GM19397 (cell line): ENCODE measurements at regions not wholly inside any gene's neighbourhood (a gene's known extent, or its start where the extent isn't known, plus 50 kb on each side); places are given as distances from the start of the nearest gene placed in this dataset.

Experiments
- ATAC-seq: cut with Tn5 transposase; IDR thresholded peaks from one replicate; pipeline ENCODE4 v1.9.1; 2021; ENCODE audit warnings: mild to moderate bottlenecking, moderate library complexity; ENCODE audit not compliant: unreplicated experiment

GRCh38 chr2:120968307-120969015 is 232.8 kb downstream of the GLI2 start:
- ATAC-seq = no peak

DNA sequence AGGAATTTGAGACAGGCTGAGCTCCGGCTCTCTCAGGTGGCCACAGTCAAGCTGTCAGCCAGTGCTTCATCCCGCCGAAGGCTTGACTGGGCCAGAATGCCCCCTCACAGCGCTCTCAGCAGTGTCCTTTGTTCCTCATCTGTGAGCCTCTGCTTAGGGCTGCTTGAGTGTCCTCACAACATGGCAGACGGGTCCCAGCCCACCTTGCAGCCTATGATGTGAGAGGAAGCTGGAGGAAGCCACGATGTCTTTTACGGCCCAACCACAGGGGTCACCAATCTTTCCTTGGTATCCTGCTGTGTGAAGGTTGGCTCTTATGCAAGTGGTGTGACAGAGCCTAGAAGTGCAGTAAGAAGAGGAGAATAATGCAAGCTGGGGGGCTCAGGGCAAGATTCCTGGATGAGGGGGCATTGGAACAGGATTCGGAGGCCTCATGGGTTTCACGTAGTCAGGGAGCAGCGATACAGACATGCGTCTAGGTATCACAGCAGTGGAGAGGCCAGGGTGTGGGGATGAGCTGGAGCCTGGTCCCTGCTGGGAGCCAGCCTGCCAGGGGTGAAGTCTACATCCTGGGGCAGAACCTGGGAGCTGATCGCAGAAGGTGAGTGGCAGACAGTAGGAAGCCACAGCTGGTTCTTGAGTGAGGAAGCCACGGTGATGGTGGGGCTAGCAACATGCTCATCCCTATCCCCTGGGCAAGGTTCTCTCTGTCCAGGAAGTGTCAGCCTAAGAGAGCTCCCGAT is 234.1 kb downstream of the GLI2 start:
- no peak for ATAC-seq

- ATAC-seq = no peak
These were observed 236.2 kb downstream of the GLI2 start for GRCh38 chr2:120971866-120972265.

GRCh38 chr2:120972286-120972685 is 236.6 kb downstream of the GLI2 start:
- ATAC-seq = no peak

DNA sequence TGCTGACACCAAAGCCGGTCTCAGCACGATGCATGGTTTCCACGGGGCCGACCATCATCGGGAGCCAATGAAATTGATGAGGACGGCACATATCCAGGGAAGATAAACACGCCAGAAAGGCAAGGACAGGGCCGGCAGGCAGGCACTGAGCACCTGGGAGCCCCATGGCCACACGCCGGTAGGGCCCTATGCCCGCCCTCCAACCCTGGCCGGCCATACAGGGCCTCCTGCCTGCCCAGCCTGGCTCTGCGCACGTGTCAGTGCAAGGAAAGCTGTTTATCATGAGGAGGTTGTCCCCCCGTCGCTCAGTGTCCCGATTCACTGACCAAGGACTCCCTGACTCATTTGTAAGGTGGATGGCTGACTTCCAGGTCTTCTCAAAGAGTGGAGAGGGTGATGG is 237.5 kb downstream of the GLI2 start:
- ATAC-seq = no peak

DNA sequence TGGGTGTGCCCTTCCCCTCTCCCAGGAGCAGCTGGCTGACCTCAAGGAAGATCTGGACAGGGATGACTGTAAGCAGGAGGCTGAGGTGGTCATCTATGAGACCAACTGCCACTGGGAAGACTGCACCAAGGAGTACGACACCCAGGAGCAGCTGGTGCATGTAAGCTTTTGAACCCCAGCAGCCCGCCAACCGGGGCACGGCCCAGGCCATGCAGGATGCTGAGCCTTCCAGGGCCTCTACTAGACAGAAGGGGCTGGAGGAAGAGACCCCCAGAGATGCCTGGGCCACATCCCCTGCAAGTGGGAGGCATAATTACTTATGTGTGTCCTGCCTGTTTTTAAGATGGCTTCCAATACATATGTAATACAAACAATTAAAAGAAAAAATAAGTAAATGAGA is 239.3 kb downstream of the GLI2 start:
- ATAC-seq = no peak

DNA sequence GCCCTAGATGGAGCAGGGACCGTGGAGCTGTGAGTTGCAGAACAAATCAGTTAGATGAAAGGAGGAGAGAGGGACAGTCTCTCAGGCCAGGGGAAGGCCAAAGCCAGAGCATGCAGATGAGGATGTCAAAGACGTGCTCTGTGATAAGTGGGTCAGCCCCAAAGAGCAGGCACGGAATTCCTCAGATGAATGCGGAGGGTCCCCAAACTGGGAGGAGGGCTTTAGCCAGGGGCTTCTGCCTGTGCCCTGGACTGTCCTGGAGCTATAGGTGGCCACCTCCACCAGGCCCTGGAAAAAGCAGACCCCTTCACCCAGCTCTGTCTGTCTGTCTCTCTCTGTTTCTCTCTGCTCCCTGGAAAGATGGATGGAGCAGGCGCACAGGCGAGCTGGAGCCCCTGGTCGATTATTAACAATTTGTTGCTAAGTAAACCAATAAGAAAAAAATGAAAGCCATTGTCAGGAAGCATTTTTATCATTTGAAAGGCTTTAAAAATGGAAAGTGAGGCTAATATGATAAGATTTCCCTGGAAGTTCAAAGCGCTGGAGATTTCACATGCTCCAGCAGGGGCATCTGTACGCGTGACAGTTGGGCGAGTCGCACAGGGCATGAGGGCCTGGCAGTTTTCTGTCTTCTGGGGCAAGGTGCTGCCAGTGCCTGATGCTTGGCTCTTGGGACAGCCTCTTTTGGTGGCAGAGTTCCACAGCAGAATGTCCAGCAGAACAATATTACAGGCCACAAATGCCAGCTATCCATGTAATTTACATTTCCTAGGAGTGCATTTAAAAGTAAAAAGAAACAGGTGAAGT is 241.0 kb downstream of the GLI2 start:
- ATAC-seq = no peak

DNA sequence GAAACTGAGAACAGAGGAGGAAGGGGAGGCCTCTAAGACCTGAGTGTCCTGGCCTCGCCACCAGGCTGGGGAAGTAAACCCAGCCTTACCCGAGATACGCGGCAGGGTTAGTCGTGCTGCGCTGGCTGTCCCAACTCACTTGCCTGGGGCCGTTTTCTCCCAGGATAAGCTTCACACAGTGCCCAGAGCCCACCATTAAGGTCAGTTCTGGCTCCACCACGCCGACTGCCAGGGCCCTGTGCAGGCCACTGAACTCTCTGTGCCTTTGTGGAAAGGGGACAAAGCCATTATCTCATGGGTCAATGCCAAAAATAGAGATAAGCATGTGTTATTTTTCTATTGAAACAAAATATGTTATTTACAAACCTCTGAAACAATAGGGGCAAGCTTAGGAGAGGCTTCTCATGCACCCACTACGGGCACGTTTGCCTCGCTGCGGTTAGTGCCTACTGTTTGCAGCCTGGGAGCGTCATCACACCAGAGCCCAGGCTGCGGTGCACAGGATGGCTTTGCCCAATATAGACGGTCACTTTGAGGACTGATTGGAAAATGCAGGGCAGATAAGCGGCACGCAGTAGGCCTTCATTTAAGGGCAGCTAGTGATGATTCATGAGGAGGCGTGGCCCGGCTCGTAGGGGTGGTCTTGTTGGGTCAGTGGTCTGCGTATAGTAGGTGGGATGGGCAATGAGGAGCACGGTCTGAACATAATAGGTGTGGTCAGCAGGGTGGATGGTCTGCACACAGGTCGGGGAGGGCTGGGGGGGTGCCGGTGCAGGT is 242.1 kb downstream of the GLI2 start:
- no peak for ATAC-seq

GRCh38 chr2:120978359-120979050 is 242.8 kb downstream of the GLI2 start:
- no peak for ATAC-seq

DNA sequence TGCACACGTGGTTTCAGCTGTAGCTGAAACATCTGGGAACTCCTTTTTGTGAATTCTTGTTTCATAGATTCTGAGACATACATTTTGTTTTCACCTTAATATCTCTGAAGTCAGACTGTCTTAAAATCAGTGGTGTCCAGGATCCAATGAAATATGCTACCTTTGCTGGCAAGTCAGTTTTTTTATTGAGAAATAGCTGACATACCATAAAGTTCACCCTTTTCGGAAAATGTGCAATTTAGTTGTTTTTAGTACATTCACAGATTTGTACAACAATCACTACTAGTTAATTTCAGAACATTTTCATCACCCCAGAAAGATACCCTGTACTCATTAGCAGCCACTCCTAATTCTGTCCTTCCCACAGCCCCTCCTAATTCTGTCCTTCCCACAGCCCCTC is 243.7 kb downstream of the GLI2 start:
- ATAC-seq = no peak

- ATAC-seq = no peak
These were observed 244.3 kb downstream of the GLI2 start for GRCh38 chr2:120979921-120980320.

DNA sequence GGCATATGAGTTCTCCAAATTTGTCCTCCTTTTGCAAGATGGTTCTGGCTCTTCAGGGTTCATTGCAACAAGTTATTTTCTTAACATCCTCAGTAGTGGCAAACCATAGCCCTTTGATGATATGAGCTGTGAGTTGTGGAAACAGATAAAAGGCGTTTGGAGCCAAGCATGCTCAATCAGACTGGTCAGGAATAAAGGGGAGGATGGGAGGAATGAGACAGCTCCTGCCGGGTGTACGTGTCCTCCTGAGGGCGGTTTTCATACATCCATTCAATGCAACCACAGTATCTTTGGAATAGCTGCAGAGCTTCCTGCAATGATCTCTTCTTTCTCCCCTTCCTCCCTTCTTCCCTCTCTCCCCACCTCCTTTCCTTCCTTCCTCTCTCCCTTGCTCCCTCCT is 245.8 kb downstream of the GLI2 start:
- ATAC-seq = no peak

DNA sequence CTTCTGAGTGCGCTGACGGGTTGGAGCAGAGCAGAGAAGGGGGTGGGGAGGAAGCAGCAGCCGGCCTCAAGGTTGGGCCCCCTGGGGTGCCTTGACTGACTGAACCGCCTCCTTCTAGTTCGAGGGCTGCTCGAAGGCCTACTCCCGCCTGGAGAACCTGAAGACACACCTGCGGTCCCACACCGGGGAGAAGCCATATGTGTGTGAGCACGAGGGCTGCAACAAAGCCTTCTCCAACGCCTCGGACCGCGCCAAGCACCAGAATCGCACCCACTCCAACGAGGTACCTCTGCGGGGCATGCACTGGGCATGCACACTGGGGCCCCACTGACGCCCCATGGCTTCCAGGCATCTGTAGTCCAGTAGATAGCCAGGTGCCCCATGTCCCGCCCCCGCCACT is 246.9 kb downstream of the GLI2 start:
- ATAC-seq = no peak

DNA sequence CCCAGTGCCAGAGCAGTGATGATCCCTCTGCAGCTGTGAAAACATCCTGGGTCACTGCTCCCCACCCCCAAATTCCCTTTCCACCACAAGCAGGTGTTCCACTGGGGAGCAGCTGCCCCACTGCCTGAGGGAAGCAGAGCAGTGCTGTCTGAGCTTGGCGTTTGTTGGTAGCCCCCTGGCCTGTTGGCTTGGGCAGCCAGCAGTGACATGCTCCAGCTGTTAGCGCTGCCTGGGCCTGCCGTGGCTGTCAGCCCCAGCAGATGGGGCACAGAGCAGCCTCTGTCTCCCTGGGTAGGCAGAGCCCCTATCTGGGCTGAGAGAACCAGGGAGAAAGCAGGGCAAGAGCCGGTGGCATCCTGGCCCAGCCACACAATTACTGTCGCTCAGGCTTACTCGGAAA is 247.7 kb downstream of the GLI2 start:
- ATAC-seq = no peak

GRCh38 chr2:120984046-120984445 is 248.4 kb downstream of the GLI2 start:
- no peak for ATAC-seq

DNA sequence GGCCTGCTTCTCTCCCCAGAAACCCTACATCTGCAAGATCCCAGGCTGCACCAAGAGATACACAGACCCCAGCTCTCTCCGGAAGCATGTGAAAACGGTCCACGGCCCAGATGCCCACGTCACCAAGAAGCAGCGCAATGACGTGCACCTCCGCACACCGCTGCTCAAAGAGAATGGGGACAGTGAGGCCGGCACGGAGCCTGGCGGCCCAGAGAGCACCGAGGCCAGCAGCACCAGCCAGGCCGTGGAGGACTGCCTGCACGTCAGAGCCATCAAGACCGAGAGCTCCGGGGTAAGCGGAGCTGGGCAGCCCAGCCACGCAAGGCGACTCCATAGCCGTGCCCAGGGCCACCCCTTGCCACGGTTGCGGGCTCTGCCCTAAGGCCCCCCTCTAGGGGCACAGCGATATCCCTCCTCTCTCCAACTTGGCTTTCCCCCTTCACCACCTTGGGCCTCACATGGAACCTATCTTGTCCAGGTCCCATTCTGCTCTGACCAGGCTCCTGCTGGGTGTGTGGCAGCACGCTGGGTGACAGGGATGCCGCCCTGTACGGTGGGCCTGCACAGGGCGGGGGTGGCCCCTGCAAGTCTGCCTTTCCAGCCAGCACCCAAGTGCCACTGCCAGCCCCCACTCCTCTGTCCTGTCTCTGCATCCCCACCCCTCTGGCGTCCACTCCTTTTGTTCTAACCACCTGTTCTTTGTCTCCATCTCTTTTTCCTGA is 248.9 kb downstream of the GLI2 start:
- no peak for ATAC-seq

DNA sequence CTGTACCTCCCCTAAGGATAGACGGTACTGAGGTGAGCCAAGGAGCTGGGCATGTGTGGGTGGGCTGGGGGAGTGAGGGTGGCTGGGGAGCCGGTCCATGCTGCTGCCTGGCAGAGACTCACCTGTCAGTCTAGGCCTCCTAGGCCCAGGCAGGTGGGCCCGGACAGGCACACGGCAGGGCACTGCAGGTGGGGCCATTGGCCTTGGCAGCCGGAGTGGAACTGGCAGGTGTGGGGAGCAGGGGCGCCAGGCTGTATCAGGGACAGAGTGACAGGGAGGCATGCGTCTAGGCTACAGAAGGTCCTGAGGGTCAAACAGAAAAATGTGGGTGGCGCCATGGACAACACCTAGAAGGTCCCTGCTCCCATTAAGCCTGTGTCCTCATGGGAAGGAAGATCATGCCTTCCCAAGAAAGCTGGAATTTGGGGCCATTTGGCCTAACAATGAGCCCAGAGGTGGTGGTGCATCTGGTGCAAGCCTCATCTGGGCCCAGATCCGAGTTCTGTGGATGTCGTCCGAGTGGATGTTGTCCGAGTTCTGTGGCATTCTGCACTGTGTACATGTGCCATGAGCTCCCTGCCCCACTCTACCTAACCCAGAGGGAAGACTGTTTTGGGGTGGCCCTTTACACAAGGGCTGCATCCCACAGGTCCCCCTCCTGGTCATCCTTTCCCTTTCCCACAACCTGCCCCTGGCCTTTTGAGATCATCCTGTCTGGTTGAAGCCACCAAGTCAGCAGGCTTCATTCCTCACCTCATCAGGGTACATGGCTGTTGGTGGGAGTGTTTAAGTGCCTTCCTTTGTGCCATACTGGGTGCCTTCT is 249.7 kb downstream of the GLI2 start:
- no peak for ATAC-seq

- ATAC-seq = no peak
These were observed 250.5 kb downstream of the GLI2 start for GRCh38 chr2:120985997-120986651.
